WI38 (cell line): ENCODE measurements at regions not wholly inside any gene's neighbourhood (a gene's known extent, or its start where the extent isn't known, plus 50 kb on each side); places are given as distances from the start of the nearest gene placed in this dataset.

Experiments used
- H3K4me3 ChIP-seq: 2 replicates; pipeline ENCODE4 v1.5.1; 2011; ENCODE audit warnings: low read depth, mild to moderate bottlenecking, control low read depth, low read length
- CTCF ChIP-seq: IDR thresholded peaks from 2 replicates; pipeline ENCODE4 v1.5.1; 2012; ENCODE audit warnings: low read depth, mild to moderate bottlenecking, control low read depth, low read length

GRCh38 chr6:137657351-137657911, 163.2 kb upstream of the OLIG3 start:
- no peak for TF ChIP-seq CTCF
- H3K4me3 ChIP-seq: no peak overlapping the region

GRCh38 chr6:137658287-137658686, 164.1 kb upstream of the OLIG3 start:
- TF ChIP-seq CTCF: no peak
- H3K4me3 ChIP-seq: no peak overlapping the region

GRCh38 chr6:137659871-137660270, 165.7 kb upstream of the OLIG3 start:
- no peak overlapping the region for H3K4me3 ChIP-seq
- no peak for TF ChIP-seq CTCF

- TF ChIP-seq CTCF: no peak
- no peak overlapping the region for H3K4me3 ChIP-seq
These were observed 166.1 kb upstream of the OLIG3 start for GRCh38 chr6:137660296-137660731.

DNA sequence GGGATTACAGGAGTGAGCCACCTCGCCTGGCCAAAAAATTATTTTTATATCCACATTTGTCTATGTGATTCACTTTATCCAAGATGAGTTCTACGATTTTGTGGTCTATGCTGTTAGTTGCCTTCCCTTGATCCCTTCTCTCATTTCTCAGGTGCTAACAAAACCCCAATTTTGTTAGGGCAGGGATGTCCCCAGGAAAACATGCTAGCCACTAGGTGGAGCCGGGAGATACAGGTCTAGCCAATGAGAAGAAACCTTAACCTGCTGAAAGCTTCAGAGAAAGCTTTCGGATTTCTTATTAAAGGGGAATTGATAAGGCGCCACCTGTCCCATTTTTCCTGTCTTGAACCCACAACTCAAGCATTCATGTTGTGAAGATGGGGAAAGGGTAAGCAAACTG, 167.4 kb upstream of the OLIG3 start:
- no peak for TF ChIP-seq CTCF
- H3K4me3 ChIP-seq: no peak overlapping the region

- no peak for TF ChIP-seq CTCF
These were observed 170.0 kb upstream of the OLIG3 start for GRCh38 chr6:137664183-137664582.

GRCh38 chr6:137665342-137665934, 171.2 kb upstream of the OLIG3 start:
- no peak for TF ChIP-seq CTCF
- H3K4me3 ChIP-seq: no peak overlapping the region

More at GRCh38 chr6:137664183-137664582, 170.0 kb upstream of the OLIG3 start:
- no peak overlapping the region for H3K4me3 ChIP-seq
